CD4-positive, alpha-beta T cell treated with Interleukin-1 beta for 1 hour (primary cell): ENCODE measurements at regions not wholly inside any gene's neighbourhood (a gene's known extent, or its start where the extent isn't known, plus 50 kb on each side); places are given as distances from the start of the nearest gene placed in this dataset.
A peak's percentile ranks its signal among the peaks of the same experiment; 100 is the strongest.

Experiments
- DNase-seq, 2 donors: peaks; one replicate each; pipeline ENCODE4 v3.0.0-alpha.2; 2020 to 2022

DNA sequence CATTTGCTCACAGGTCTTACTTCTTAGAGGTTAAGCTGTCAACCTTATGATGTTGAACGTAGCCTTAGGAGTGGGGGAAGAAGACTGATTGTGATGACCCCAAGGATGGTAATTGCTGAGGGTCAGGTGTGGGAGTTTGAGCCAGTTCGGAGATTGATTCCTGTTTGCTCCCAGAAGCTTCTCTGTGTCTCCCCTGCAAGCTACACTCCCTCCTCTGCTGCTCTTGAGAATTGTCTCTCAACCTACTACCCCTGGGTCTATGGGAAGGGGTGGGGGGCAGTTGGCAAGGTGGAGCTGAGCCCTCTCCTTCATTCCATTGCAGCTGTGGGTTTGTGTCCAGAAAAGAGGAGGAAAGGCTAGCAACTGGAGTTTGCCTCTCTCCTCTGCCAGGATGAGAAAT, 113.8 kb downstream of the PLEKHG1 start:
- DNase-seq, result no peak

DNA sequence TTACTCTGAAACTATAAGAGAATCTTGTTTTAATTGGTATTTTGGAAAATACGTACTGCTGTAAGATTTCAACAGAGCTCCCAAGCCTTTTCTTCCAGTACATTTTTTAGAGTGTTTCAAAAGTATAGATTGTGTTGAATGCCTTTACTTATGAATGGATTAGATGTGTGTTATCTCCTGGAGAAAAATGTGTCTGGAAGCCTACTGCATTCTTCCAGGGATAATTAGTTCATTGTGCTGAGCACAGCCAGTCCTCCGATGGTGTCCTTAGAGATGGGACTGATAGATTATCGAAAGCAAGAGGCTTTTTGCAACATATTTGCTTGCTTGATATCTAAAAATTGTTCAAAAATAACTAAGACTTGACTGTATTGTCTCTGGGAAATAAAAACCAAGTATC, 114.2 kb downstream of the PLEKHG1 start:
- no peak for DNase-seq

DNA sequence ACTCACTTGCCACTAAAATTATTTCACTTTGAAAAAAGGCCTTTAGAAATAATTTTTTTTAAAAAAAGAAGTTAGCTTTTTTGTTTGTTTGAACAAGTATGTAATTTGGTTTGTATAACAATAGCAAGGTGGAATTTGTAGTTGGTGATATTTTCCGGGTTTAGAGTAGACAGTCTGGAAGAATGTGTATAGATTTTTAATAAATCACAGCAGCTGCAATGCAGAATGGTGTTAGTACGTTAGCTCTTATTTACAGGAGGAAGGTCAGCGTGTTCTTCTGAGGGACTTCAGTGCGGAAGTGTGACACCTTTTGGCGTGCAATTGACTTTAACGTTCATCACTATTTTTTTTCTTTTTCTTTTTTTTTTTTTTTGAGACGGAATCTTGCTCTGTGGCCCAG, 115.4 kb downstream of the PLEKHG1 start:
- DNase-seq, result no peak

DNA sequence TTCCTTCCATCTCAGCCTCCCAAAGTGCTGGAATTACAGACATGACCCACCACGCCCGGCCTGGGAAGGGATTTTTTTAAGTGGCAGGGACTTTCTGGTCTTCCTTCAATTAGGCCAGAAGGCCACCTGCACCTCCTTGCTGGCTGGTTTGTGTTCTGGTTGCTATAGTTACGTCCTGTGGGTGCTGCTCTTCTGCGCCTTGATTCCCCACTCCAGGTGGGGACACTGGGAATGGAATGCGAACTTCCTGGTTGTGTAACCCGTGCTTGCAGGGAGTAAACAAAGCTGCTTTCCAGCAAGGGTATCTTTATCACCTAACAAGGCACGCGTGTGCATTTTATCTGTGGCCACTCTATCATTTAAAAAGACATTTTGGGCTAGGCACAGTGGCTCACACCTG, 117.7 kb downstream of the PLEKHG1 start:
- DNase-seq, result no peak

DNA sequence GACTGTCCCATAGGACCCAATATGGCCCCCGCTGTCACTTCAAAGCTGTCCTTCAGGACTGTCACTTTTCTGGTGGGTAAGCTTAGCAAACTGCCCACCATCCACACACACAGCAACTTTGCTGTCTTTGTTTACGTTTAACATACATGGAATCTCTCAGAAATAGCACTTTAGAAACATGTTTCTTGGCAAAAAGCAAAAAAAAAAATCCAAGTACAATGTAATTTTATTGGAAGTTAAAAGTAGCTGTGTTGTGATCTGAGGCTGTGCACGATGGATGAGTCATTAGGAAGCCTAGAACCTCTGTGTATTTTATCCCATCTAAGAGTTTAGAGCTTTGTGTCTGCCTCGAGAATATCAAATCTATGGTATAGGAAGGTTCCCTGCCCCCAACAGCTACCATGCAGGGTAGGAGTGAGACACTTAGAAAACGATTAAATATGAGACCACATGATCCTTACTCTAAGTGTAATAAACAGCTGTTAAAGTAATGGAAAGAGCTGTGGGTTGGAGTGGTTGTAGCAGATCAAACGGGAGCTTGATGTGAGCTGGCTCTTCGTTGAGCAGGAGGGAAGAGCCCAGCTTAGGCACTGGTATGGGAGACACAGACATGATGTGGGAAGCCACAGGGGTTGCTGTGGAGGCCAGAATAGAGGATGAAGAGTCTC, 119.5 kb downstream of the PLEKHG1 start:
- DNase-seq, result no peak

DNA sequence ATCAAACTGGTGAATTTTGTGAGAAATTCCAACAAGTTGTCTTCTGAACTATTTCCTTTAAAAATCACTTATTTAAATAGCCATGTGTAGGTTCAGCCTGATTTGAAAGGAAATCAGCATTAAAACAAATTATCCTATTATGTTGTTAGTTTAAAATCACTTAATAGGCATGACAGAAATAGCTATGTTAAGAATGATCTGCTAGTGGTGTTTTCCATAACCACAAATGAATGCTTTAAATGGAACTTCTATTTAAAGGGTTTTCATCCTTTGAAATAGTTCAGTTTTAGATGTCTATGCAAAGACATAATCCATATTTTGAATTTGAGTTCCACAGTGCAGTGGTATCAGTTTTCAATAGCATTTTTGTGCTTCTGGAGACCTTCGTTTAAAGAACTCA, 120.1 kb downstream of the PLEKHG1 start:
- no peak for DNase-seq

DNA sequence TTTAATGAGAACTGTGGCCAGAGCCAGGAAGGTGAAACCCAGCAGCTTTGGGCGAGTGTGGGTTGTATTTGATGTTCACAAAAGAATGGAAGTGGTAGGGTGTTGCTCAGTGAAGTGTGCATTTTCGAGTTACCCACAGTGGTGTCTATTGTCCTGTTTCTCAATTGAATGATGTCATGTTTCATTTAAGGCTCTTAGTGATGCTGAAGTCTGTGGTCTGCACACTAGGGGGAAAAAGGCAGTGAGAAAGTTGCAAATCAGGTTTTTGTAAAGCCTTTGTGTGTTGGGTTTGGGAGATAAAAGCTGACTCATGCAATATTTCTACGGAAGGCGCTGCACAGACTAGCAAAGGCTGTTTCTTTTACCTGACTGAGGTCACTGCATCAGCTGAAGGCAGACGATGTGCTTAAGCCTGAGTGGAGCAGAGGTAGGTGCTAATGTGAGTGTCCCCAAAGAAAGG, 121.1 kb downstream of the PLEKHG1 start:
- peak in 1 of 2 donors; percentile 1 for DNase-seq

DNA sequence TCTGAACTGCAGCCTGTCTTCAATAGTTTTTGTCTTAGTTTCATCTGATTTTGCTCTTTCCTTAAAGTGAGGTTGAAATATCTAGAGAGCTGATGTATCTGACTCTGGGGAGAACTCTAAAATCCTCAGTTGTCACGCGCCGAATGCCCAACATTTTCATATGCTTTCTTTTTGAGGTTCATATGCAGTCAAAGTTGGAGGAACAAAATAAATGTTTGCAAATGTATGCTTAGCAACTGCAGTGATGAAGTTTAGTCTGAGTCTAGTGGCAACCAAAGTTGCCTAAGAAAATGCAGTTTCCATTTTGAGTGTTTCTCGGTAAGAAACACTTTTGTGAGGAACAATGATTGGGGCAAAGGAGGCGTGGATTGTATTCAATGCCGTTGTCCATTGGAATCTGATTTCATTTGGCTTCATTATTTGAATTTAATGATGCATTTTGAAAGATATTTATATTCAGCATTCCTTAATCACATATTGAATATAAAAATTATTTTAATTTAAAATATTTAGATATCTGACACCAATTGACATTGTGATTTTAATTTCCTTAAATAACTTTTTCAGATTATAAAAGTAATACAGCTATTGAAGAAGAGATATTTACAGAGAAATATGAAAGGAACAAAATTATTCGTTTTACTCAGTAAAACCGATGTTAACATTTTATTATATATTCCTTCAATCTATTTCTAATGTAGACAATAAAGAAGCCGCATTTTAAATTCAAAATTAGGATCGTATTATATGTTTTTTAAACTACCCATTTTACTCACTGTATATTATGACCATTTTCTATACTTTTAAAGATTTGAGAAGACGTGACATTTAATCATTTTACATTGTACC, 122.0 kb downstream of the PLEKHG1 start:
- DNase-seq, result no peak

DNA sequence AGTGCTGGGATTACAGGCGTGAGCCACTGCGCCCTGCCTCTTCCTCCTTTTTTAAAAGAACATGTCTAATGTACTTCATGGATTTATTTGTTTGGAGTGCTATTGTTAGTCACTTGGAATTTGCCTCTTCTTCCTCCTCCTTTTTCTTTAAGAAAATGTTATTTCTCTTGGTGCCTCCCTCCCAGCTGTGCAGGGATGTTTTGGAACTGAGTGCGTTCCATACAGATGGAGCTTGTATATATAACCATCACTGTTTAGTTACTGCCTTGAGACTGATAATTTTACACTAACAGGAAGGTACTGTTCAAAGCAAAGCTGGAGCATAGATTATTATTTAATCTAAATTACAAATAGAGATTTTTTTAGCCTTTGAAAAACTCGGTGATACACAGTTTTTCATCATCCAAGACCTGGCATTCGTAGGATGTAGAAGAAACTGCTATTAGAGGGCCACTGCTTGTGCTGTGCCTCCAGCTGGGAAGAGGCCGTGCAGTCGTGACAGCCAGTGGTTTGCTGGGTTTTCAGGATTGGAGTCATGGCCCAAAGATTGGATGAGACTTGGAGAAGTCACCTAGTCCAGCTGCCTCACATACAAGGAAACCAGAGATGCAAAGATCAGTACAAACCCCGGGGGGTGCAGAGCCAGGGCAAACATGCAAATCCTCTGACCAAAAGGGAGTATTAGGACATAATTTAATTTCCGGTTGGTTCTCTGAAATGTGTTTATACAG, 123.1 kb downstream of the PLEKHG1 start:
- DNase-seq, result no peak

DNA sequence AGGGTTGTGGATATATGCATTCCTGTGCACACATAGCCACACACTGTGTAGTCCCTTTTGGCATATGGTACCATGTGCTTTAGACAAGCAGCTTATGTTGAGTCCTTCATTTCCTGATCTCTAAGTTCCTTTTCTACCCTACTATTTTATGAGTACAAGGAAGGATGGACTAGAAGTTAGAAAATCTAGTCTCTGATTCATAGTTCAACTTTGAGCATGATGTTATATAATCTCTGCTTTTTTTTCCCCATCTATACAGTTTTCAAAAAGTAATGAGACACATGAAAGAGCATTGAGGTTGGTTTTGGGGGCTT, 123.6 kb downstream of the PLEKHG1 start:
- DNase-seq, result no peak

DNA sequence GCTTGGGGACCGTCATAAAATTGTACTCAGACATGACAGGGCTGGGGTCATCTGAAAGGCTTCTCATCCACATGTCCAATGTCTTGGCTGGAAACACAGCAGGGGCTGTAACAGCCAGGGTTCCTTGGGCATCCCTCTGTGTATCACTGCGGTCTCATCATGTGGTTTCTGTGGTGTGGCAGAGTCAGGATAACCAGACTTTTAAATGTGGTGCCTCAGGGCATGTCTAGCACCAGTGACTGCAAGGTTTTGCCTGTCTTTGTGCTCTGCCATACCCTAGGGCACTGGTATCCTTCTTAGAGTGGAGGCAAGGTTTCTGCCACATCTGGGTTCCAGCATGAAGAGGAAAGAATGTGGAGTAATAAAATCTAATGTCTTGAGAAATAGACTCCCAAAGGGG, 124.2 kb downstream of the PLEKHG1 start:
- DNase-seq, result no peak

DNA sequence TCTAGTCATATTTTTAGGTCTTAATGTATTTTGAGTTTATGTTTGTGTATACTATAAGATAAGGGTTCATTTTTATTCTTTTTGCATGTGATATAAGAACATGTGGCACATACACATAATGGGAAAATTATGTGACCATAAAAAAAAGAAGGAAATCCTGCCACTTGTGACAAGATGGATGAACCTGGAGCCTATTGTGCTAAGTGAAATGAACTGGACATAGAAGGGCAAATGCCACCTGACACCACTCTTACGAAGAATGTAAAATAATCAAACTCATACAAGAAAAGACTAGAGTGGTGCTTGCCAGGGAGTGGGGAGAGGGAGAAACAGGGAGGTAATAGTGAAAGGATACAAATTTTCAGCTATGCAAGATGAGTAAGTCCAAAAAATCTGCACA, 126.1 kb downstream of the PLEKHG1 start:
- no peak for DNase-seq

DNA sequence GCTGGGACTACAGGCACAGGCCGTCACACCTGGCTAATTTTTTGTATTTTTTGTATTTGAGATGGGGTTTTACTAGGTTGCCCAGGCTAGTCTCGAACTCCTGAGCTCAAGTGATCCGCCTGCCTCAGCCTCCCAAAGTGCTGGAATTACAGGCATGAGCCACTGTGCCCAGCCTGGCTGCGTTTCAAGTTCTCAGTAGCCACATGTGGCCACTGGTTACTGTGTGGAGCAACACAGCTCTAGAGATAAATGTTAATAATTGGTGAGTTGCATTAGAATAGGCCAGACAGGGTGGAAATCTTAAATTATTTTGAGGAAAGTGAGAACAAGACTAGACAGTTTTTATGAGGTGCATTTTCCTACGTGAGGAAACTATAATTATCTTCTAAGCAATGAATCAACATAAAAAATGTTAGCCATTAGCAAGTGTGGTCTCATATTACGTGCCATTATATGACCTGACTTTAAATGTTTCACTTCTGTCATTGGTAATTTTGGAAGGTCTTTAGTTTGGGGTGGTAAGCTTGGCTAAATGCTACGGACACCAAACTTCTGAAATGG, 129.6 kb downstream of the PLEKHG1 start:
- no peak for DNase-seq

DNA sequence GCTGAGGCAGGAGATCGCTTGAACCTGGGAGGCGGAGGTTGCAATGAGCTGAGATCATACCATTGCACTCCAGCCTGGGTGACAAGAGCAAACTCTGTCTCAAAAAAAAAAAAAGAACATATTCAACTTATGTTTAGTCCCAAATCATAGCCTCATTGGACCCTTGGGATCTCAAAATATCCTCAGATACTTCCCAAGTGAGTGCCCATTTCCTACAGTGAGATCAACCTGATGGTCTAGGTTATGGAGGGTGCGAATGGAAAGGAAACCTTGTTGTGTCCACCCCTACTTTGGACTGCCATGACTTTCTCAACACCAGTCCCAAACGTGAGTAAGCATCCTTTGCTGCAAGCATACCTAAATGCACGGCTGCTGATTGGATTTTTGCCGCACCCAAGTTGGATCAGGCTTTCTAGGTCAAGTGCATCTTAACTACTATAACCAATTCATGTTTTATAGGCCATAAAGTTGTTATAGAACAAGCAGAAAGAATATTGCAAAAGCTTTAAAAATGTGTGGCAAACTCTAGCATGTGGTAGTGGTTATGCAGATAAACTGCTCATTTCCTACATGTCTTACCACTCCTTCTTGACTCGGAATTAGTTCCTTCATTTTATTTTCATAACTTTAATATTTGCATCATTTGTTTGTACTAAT, 131.2 kb downstream of the PLEKHG1 start:
- no peak for DNase-seq

DNA sequence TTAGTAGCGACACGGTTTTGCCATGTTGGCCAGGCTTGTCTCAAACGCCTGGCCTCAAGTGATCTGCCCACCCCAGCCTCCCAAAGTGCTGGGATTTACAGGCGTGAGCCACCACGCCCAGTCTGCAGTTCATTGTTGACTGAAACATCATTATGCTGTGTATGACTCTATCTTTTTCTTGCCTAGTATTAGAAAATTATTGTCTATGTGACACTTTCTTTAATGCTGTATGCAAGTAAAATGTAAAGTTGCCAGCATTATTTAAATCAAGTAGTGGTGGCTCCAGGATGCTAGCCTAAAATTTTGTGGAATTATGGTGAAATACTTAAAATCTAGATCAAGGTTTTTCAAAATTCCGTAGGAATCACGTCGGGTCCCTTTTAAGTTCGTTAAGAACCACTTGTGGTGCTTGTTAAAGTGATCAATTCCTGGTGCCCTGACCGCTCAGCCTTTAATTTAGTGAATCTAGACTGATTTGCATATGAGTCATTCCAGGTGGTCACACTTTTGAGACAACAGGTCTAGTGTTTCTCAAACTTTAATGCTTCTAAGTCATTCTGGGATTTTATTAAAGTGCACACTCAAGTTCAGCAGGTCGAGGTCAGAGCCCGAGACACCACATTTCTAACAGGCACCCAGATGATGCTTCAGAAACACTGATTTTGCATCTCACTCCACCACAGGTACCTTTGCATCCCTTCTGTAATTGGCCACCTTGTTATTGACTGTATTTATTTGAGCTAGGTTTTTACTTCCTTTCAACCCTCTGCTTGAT, 132.6 kb upstream of the MTHFD1L start:
- no peak for DNase-seq

DNA sequence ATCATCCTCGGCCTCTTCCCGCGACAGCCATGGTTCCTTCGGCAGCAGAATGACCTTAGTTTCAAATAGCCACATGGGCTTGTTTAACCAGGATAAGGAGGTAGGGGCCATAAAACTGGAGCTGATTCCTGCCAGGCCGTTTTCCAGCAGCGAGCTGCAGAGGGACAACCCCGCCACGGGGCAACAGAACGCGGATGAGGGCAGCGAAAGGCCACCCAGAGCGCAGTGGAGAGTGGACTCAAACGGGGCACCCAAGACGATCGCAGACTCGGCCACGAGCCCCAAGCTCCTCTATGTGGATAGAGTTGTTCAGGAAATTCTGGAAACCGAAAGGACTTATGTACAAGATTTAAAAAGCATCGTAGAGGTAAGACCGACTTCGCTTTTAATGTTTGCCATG, 131.8 kb upstream of the MTHFD1L start:
- no peak for DNase-seq

DNA sequence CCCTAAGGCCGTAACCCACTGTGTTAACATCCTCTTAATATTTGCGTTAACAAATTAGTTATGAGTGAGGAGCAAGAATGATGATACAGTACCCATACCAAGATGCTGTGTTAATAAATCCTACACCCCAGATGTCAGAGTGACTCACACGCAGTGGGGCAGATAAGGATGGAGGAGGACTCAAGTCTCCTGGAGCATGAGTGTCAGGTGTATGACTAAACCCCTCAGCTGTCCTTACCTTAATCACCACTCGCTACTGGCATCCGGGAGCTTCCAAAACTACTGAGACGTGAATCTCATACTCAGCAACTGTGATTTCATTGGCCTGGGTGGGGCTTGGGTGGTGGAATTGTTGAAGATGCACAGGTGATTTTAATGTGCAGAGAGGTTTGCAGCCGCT, 131.3 kb upstream of the MTHFD1L start:
- DNase-seq, result no peak

DNA sequence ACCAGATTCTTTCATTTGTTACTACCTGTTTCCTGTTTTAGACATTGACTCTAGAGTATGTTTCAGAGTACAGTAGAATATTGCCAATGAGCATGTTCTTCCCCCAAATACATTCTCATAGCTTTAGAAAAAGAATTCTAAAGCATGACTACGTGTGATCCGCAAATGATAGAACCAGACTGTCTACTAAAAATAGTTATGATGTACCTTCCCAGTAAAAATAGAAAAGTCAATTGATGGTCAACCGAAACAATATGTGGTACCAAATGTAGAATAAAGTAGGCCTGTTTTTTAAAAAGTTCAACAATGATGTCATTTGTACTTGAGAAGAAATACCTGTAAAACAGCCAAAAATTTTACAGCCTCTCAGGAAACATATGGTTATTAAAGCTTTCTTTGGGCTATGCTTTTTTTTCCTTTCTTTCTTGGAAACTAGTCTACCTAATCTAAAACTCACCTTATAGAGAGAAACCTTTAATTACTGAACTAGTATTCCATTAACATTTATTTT, 130.1 kb upstream of the MTHFD1L start:
- no peak for DNase-seq

DNA sequence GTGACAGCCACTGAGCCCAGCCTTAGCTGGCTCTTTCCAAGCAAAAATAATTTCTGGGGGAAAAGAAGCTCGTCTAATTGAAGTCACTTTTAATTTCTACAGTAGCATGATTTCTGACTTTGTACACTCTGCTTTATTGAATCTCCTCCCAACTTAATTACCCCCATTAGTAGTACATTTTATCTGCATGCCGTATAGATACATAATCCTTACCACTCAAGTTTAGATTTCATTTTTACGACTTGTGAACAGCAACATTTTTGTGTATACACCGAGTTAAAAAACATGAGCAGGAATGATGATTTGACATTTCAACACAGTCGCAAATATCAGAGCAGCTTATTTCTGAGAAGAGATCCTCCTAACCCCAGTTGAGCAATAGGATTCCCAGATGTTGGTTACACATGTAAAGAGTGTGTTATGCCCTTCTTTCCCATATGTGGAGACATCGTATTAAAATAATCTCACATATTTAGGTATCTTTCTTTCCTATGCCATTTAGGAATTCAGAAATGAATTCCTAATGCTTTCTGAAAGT, 127.3 kb upstream of the MTHFD1L start:
- DNase-seq, result no peak

DNA sequence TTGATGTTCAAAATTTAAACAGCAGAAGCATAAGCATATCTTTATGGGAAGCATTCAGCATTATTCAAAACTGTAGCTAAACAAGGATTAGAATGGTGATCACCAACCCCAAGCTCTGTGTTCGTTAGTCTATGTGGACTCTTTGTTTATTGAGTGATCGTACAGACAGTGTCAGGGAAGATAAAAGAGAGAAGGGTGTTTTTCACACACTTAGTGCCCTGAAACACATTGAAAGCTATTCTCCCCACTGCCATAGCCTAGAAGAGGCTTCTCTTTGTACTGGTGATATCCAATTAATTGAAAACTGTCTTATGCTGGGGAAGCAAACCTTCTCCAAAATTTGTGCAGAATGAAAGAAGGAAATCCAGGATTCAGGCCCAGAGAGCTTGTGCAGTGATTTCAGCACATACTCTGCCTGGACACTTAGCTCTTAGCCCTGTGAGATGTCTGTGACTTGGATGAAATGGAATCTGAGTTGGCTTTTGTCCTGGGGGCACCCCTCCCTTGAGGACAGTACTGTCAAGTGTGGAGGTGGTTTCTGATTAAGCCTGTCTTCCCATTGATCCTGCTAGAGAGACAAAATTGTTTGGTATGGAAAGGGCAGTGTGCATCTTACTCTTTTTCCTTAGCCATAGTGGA, 125.7 kb upstream of the MTHFD1L start:
- DNase-seq, result no peak

DNA sequence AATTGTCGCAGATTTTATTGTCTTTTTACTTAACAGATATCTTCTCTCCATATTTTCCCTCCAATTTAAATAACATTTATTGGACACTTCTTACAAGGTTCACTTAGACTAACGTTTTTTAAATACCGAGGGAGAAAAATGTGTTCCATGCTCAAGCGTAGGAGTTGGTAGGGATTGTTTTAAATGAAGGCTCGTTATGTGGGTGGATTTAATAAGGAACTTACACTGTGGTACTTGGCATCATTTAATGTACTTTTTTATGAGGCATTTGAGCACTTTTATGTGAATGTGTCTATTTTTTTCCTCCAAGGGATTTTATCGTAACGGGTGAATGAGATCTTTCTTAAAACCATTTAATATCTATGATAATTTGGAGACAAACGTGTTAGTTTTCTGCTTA, 125.0 kb upstream of the MTHFD1L start:
- no peak for DNase-seq
